ENCODE measurements at regions not wholly inside any gene's neighbourhood (a gene's known extent, or its start where the extent isn't known, plus 50 kb on each side); places are given as distances from the start of the nearest gene placed in this dataset.

- no peak for DNase-seq
Measured at GRCh38 chr10:127797339-127797738, 60.4 kb downstream of the FOXI2 start.

- DNase-seq: no peak
Measured at GRCh38 chr10:127798111-127798510, 61.1 kb downstream of the FOXI2 start.

- no peak for DNase-seq
Measured at GRCh38 chr10:127801302-127801701, 64.3 kb downstream of the FOXI2 start.

- peak; percentile 15 to 16 for DNase-seq
Measured at GRCh38 chr10:127802531-127803095, 65.6 kb downstream of the FOXI2 start.

- no peak for DNase-seq
Measured at GRCh38 chr10:127804696-127805095, 67.7 kb downstream of the FOXI2 start.

GRCh38 chr10:127805950-127806349, 69.0 kb downstream of the FOXI2 start:
- no peak for DNase-seq

GRCh38 chr10:127812041-127812440, 75.1 kb downstream of the FOXI2 start:
- DNase-seq: no peak

GRCh38 chr10:127813290-127813689, 76.3 kb downstream of the FOXI2 start:
- no peak for DNase-seq

- no peak for DNase-seq
Measured at GRCh38 chr10:127815147-127815546, 77.6 kb downstream of the CLRN3 start.

GRCh38 chr10:127824826-127825225, 67.9 kb downstream of the CLRN3 start:
- no peak for DNase-seq

- DNase-seq: no peak
Measured at GRCh38 chr10:127826154-127826725, 66.5 kb downstream of the CLRN3 start.

GRCh38 chr10:127827354-127828140, 65.2 kb downstream of the CLRN3 start:
- no peak for DNase-seq

All from inflammatory macrophage (primary cell).